NCI-H1417 treated with DMSO at 0.1 percent for 48 hours (cell line): ENCODE measurements at regions not wholly inside any gene's neighbourhood (a gene's known extent, or its start where the extent isn't known, plus 50 kb on each side); places are given as distances from the start of the nearest gene placed in this dataset.
"Not testable (repeated sequence)": the region's sequence is repeated elsewhere in the genome, so short reads cannot be mapped to it uniquely, and the experiment has no call there.

Source experiments
- DNase-seq: peaks from one replicate; lab custom pipeline; 2025; lab: John Stamatoyannopoulos, UW

- no peak for DNase-seq
Observed at GRCh38 chr20:22529150-22530019, 55.0 kb downstream of the FOXA2 start.

GRCh38 chr20:22526512-22527012 is 57.8 kb downstream of the FOXA2 start:
- no peak for DNase-seq

- no peak for DNase-seq
Observed at GRCh38 chr20:22525821-22526220, 58.6 kb downstream of the FOXA2 start.

GRCh38 chr20:22525069-22525820 is 59.1 kb downstream of the FOXA2 start:
- DNase-seq: no peak

GRCh38 chr20:22524393-22525015 is 59.9 kb downstream of the FOXA2 start:
- DNase-seq: no peak

GRCh38 chr20:22523499-22524392 is 60.6 kb downstream of the FOXA2 start:
- DNase-seq: no peak

- no peak for DNase-seq
Observed at GRCh38 chr20:22523128-22523498, 61.3 kb downstream of the FOXA2 start.

- no peak for DNase-seq
Observed at GRCh38 chr20:22522701-22523100, 61.7 kb downstream of the FOXA2 start.

GRCh38 chr20:22521940-22522339 is 62.4 kb downstream of the FOXA2 start:
- DNase-seq: not testable (repeated sequence)

GRCh38 chr20:22520381-22520780 is 64.0 kb downstream of the FOXA2 start:
- DNase-seq: no peak

GRCh38 chr20:22515264-22515663 is 69.1 kb downstream of the FOXA2 start:
- DNase-seq: no peak

- DNase-seq: no peak
Observed at GRCh38 chr20:22513574-22513973, 70.8 kb downstream of the FOXA2 start.

- DNase-seq: no peak
Observed at GRCh38 chr20:22512911-22513489, 71.4 kb downstream of the FOXA2 start.

- peak; percentile 81 for DNase-seq
Observed at GRCh38 chr20:22511943-22512910, 72.1 kb downstream of the FOXA2 start.

GRCh38 chr20:22509843-22510147 is 74.6 kb downstream of the FOXA2 start:
- DNase-seq: no peak

GRCh38 chr20:22509090-22509842 is 75.1 kb downstream of the FOXA2 start:
- no peak for DNase-seq

- DNase-seq: no peak
Observed at GRCh38 chr20:22508426-22508825, 75.9 kb downstream of the FOXA2 start.

GRCh38 chr20:22507240-22507961 is 77.0 kb downstream of the FOXA2 start:
- no peak for DNase-seq

- no peak for DNase-seq
Observed at GRCh38 chr20:22506827-22507226, 77.5 kb downstream of the FOXA2 start.
